ENCODE measurements at regions not wholly inside any gene's neighbourhood (a gene's known extent, or its start where the extent isn't known, plus 50 kb on each side); places are given as distances from the start of the nearest gene placed in this dataset.

DNA sequence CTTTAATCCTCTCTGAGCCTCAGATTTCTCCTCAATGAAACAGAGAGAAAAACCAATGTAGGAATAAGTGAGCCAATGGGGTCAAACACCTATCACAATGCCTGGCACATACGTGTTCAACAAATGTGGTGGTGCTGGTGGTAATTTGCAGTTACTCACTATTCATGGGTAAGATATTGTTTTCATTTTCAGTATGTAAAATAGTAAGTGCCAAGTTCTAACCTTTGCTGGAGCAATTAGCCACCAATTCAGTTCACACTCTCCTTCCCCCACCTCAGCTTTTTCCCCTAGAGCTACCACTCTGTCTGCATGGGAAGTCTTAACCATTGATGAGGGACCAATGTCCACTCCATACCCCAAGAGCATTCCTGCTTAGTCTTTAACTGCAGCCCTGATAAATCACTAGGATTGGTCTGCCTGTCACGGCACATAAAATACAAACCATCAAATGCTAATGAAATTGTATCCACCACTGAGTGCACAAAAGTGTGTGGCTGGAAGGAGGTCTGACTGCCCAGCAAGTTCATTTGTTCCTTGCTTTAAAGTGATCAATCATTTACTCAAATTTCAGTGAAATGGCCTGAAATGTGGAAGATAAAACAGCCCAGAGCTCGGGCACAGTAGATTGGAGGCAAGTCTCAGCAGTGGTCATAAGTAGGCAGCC lies 187.4 kb upstream of the API5 start:
- no peak for TF ChIP-seq CTCF (conservative IDR thresholded peaks at IDR 0.05; ENCODE audit: low read depth, low read length)
- DNase-seq (ENCODE audit: low read depth) = no peak
- no peak overlapping the region for H3K4me3 ChIP-seq (ENCODE audit: low read depth, low read length)

DNA sequence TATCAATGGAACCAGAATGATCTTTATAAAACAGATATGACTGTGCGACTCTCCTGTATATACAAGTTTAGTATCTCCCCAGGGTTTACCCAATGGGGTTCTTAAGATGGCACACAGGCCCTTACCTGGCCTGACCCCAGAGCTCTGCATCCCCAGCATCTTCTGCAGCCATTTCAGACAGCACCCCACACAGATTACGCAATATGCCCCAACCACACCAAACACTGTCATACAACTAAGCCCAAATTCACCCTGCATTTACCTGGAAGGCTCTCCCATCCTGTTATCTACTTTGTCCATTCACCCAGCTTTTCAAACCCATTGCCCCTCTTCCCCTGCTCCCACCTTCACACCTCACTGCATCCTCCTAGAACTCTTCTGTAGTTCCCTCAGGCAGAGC lies 182.5 kb upstream of the API5 start:
- H3K4me3 ChIP-seq (ENCODE audit: low read depth, low read length) = no peak overlapping the region
- no peak for TF ChIP-seq CTCF (conservative IDR thresholded peaks at IDR 0.05; ENCODE audit: low read depth, low read length)
- DNase-seq (ENCODE audit: low read depth) = no peak

DNA sequence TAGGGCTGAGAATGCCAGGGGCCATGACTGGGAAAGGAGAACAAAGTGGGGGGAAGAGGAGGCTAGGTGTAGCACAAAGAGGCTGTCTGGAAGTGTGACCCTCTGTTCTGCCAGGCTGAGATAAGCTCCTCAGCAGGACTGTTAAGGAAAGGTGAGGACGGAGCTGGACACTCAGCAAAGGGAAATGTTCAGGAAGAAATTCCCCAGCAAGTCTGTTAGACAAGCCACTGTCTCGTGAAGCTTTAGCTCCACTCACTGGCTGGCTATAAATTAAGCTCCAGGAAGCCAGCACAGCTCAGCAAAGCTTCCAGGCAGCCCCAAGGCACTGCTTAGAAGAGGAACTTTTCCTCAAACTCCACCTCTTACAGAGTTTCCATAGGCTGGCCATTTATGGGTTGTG lies 181.2 kb upstream of the API5 start:
- no peak for DNase-seq (ENCODE audit: low read depth)
- H3K4me3 ChIP-seq (ENCODE audit: low read depth, low read length) = no peak overlapping the region
- TF ChIP-seq CTCF (conservative IDR thresholded peaks at IDR 0.05; ENCODE audit: low read depth, low read length) = no peak

DNA sequence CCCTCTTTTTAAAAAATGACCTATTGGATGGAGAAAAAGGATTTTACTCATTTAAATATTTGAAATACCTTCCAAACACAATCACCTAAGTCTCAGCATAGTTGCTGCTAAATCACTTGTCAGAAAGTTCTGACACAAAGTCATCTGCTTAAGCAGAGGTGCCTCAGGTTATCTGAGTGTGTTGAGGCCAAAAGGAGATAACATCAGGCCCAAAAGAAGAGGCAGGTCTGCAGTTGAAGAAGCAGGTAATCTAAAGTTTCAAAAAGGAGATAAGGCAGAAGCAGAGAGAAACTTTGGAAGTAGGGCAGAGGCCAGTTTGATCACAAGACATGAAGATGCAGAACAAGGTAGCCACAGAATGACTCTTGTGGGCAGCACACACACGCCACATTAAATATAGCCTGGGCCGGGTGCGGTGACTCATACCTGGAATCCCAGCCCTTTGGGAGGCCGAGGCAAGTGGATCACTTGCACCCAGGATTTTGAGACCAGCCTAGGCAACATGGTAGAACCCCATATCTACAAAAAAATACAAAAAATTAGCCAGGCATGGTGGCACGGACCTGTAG lies 175.7 kb upstream of the API5 start:
- TF ChIP-seq CTCF (conservative IDR thresholded peaks at IDR 0.05; ENCODE audit: low read depth, low read length) = no peak
- DNase-seq (ENCODE audit: low read depth) = no peak
- H3K4me3 ChIP-seq (ENCODE audit: low read depth, low read length) = no peak overlapping the region

GRCh38 chr11:43138621-43139140 lies 173.1 kb upstream of the API5 start:
- TF ChIP-seq CTCF (conservative IDR thresholded peaks at IDR 0.05; ENCODE audit: low read depth, low read length) = no peak
- no peak for DNase-seq (ENCODE audit: low read depth)
- H3K4me3 ChIP-seq (ENCODE audit: low read depth, low read length) = no peak overlapping the region

- TF ChIP-seq CTCF (conservative IDR thresholded peaks at IDR 0.05; ENCODE audit: low read depth, low read length) = no peak
- no peak overlapping the region for H3K4me3 ChIP-seq (ENCODE audit: low read depth, low read length)
- no peak for DNase-seq (ENCODE audit: low read depth)
These were observed 166.1 kb upstream of the API5 start for GRCh38 chr11:43145653-43146052.

DNA sequence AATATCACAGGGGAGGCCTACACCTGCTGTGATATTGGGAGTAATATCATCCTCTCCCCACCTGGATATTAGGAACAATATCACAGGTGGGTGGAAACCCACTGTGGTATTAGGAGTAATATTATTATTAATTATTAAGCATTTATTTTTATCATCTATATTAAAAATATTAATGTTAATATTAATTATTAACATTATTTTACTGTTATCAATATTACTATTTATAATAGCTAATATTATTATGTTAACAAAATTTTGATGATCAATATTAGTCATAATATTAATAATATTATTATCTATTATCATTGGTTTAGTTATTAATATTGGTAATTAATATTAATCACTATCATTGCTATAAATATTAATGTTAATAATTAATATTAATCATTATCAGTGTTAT lies 161.1 kb upstream of the API5 start:
- H3K4me3 ChIP-seq (ENCODE audit: low read depth, low read length) = no peak overlapping the region
- no peak for DNase-seq (ENCODE audit: low read depth)
- TF ChIP-seq CTCF (conservative IDR thresholded peaks at IDR 0.05; ENCODE audit: low read depth, low read length) = no peak
